ENCODE measurements at regions not wholly inside any gene's neighbourhood (a gene's known extent, or its start where the extent isn't known, plus 50 kb on each side); places are given as distances from the start of the nearest gene placed in this dataset.

DNA sequence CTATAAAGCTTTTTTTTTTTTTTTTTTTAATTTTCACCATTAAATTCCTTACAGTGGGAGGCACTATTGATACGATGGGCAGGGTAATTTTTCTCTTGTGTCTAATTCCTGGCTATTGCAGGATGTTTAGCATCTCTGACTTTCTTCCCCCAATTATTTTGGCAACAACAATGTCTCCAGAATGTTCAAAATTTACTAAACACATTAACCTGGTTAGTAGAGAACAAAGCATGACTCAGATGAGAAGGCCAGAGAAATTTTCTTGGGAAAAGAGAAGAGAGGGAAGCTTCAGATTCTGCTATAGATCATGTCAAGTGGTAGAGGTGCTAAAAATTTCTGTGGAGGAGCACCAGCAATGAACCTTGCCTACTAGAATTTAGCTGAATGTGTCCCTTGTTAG is 171.5 kb upstream of the PRICKLE1 start:
- Histone ChIP-seq H3K36me3 (ENCODE audit: control insufficient read depth in 1 of 2, insufficient read depth in 2 of 2, low read length in 2 of 2) (no peaks in the 10 kb centered on the region), H3K4me3 (ENCODE audit: low read depth, low read length) (no peak overlapping the region), H4K8ac (ENCODE audit: low read depth, low read length) (no peak overlapping the region), H2BK5ac (ENCODE audit: low read depth, low read length, poor library complexity) (no peak overlapping the region), H3K4me1 (ENCODE audit: control insufficient read depth in 1 of 2, insufficient read depth in 2 of 2, low read length in 2 of 2) (peaks cover 7 to 16% of the 10 kb centered on the region in 2 experiments), H2AK5ac (ENCODE audit: low read length) (no peak overlapping the region), H3K27me3 (ENCODE audit: insufficient read depth, low read length) (no peaks in the 10 kb centered on the region), H3K23ac (ENCODE audit: low read length) (no peak overlapping the region), H3K4me2 (ENCODE audit: low read length) (no peak overlapping the region), H2BK120ac (ENCODE audit: insufficient read depth, low read length, poor library complexity) (no peak overlapping the region), H3K9ac (ENCODE audit: low read length) (no peak overlapping the region), H3K14ac (ENCODE audit: low read length) (no peak overlapping the region), H4K12ac (ENCODE audit: low read depth, low read length) (no peak overlapping the region), H4K91ac (ENCODE audit: low read depth, low read length) (no peak overlapping the region), H2BK12ac (ENCODE audit: low read length) (no peak overlapping the region), H3K27ac (ENCODE audit: low read depth, low read length) (no peak overlapping the region), H3K79me1 (ENCODE audit: low read length) (peaks cover 12% of the 10 kb centered on the region), H3K9me3 (ENCODE audit: insufficient read depth, low read depth, low read length) (no peaks in the 10 kb centered on the region), H3K4ac (ENCODE audit: low read depth, low read length) (no peak overlapping the region), H2AFZ (ENCODE audit: insufficient read depth, low read length, poor library complexity) (no peak overlapping the region), H3K18ac (ENCODE audit: low read length) (no peak overlapping the region), H3K79me2 (ENCODE audit: control insufficient read depth, insufficient read depth, low read length, poor library complexity) (no peaks in the 10 kb centered on the region)
- no CpG with 5 or more reads among the region's 1 CpG for WGBS (ENCODE audit: extremely low coverage, insufficient coverage, insufficient read length)
- no peak for DNase-seq

DNA sequence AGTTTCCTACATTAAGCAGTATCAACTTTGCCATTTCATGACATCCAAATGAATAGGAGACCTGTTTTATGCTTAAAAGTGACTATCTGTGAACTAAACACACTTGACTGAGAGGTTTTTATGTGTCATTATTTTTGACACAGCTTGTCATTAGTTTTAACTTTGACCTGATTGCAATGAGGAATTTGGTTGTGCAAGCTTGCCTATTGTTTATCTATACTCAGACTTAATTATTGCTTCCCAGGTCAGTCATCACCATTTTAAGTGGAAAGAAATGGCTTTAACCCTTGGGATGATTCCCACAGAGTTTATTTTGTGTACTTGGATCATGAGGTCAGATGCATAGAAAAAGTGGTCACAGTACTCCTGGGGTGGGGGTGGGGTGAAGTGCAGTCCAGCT is 171.0 kb upstream of the PRICKLE1 start:
- no peak overlapping the region for H4K91ac ChIP-seq (ENCODE audit: low read depth, low read length)

DNA sequence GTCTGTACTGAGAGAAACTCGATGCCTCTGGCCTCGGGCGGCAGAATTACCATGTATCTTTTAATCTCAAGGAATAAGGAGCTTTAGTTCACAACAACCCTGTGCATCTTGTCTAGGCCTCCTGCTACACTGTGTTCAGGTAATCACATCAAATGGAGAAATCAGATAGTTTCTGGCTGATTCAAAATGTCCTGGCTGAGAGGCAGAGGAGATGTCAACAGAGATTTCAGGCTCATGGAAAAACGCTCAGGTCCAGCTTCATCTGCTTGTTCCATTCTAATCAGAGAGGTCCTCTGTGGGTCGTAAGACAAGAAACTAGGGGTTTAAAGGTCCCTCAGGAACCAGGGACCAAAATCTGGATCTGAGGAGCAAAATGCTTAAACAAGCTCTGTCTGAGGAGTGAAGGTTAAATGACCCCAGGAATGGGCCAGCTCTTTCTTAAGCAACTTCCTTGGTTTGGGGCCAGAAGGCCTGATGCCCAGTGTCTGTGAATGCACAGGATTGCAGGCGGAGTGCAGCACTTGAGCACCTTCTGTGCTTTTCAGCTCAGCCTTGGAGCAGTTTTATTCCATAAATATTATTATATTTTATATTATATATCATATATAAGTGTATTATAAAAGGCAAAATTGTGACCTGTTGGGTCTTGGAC is 170.2 kb upstream of the PRICKLE1 start:
- peaks cover 10 to 16% of the 10 kb centered on the region in 2 experiments for H3K4me1 ChIP-seq (ENCODE audit: control insufficient read depth in 1 of 2, insufficient read depth in 2 of 2, low read length in 2 of 2)
- H3K4me2 ChIP-seq (ENCODE audit: low read length): no peak overlapping the region
- DNase-seq: no peak
- no peak overlapping the region for H4K12ac ChIP-seq (ENCODE audit: low read depth, low read length)
- no peaks in the 10 kb centered on the region for H3K79me2 ChIP-seq (ENCODE audit: control insufficient read depth, insufficient read depth, low read length, poor library complexity)
- H2BK12ac ChIP-seq (ENCODE audit: low read length): peak overlapping the region; percentile 70
- H3K79me1 ChIP-seq (ENCODE audit: low read length): peaks cover 15% of the 10 kb centered on the region
- H3K14ac ChIP-seq (ENCODE audit: low read length): no peak overlapping the region
- H2AK5ac ChIP-seq (ENCODE audit: low read length): no peak overlapping the region
- H2BK5ac ChIP-seq (ENCODE audit: low read depth, low read length, poor library complexity): no peak overlapping the region
- no peak overlapping the region for H3K27ac ChIP-seq (ENCODE audit: low read depth, low read length)
- H2BK120ac ChIP-seq (ENCODE audit: insufficient read depth, low read length, poor library complexity): no peak overlapping the region
- no peaks in the 10 kb centered on the region for H3K9me3 ChIP-seq (ENCODE audit: insufficient read depth, low read depth, low read length)
- no peak overlapping the region for H3K4ac ChIP-seq (ENCODE audit: low read depth, low read length)
- H3K27me3 ChIP-seq (ENCODE audit: insufficient read depth, low read length): no peaks in the 10 kb centered on the region
- no CpG with 5 or more reads among the region's 6 CpGs for WGBS (ENCODE audit: extremely low coverage, insufficient coverage, insufficient read length)
- H4K8ac ChIP-seq (ENCODE audit: low read depth, low read length): no peak overlapping the region
- H3K36me3 ChIP-seq (ENCODE audit: control insufficient read depth in 1 of 2, insufficient read depth in 2 of 2, low read length in 2 of 2): no peaks in the 10 kb centered on the region
- no peak overlapping the region for H3K4me3 ChIP-seq (ENCODE audit: low read depth, low read length)
- H3K18ac ChIP-seq (ENCODE audit: low read length): no peak overlapping the region
- H3K23ac ChIP-seq (ENCODE audit: low read length): no peak overlapping the region
- no peak overlapping the region for H2AFZ ChIP-seq (ENCODE audit: insufficient read depth, low read length, poor library complexity)
- H4K91ac ChIP-seq (ENCODE audit: low read depth, low read length): no peak overlapping the region
- no peak overlapping the region for H3K9ac ChIP-seq (ENCODE audit: low read length)

More for the DNA sequence above, 171.0 kb upstream of the PRICKLE1 start:
- Histone ChIP-seq H2AFZ (ENCODE audit: insufficient read depth, low read length, poor library complexity) (no peak overlapping the region), H3K4me1 (ENCODE audit: control insufficient read depth in 1 of 2, insufficient read depth in 2 of 2, low read length in 2 of 2) (peaks cover 10 to 16% of the 10 kb centered on the region in 2 experiments), H3K27me3 (ENCODE audit: insufficient read depth, low read length) (no peaks in the 10 kb centered on the region), H3K14ac (ENCODE audit: low read length) (no peak overlapping the region), H3K4me2 (ENCODE audit: low read length) (no peak overlapping the region), H3K27ac (ENCODE audit: low read depth, low read length) (no peak overlapping the region), H3K79me1 (ENCODE audit: low read length) (peaks cover 15% of the 10 kb centered on the region), H3K18ac (ENCODE audit: low read length) (no peak overlapping the region), H2AK5ac (ENCODE audit: low read length) (no peak overlapping the region), H3K79me2 (ENCODE audit: control insufficient read depth, insufficient read depth, low read length, poor library complexity) (no peaks in the 10 kb centered on the region), H3K36me3 (ENCODE audit: control insufficient read depth in 1 of 2, insufficient read depth in 2 of 2, low read length in 2 of 2) (no peaks in the 10 kb centered on the region), H3K4me3 (ENCODE audit: low read depth, low read length) (no peak overlapping the region), H2BK120ac (ENCODE audit: insufficient read depth, low read length, poor library complexity) (no peak overlapping the region), H2BK12ac (ENCODE audit: low read length) (peak overlapping the region; percentile 47), H3K9me3 (ENCODE audit: insufficient read depth, low read depth, low read length) (no peaks in the 10 kb centered on the region), H4K8ac (ENCODE audit: low read depth, low read length) (no peak overlapping the region), H4K12ac (ENCODE audit: low read depth, low read length) (no peak overlapping the region), H3K9ac (ENCODE audit: low read length) (no peak overlapping the region), H3K4ac (ENCODE audit: low read depth, low read length) (no peak overlapping the region), H2BK5ac (ENCODE audit: low read depth, low read length, poor library complexity) (no peak overlapping the region), H3K23ac (ENCODE audit: low read length) (no peak overlapping the region)
- no peak for DNase-seq

DNA sequence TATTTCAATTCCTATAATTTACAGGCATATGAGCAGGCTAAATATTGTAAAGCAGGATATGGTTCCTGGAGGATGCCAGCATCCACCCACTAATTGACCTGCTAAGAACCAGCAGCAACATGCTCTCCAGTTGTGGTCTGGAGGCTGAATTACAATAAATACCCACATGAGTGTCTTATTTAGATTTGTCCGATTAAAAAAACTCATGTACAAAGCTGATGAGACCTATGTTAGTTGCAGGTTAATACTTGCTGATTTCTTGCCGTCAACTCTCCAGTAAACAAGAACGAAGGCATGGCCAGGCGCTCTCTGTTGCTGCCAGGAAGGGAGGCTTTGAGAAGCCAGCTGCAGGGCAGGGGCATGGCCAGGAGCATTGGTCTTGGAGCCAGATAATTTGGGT is 169.3 kb upstream of the PRICKLE1 start:
- Histone ChIP-seq H3K9ac (ENCODE audit: low read length) (no peak overlapping the region), H3K18ac (ENCODE audit: low read length) (no peak overlapping the region), H2BK12ac (ENCODE audit: low read length) (peak overlapping the region; percentile 34), H3K4me1 (ENCODE audit: control insufficient read depth in 1 of 2, insufficient read depth in 2 of 2, low read length in 2 of 2) (peaks cover 10 to 16% of the 10 kb centered on the region in 2 experiments), H4K12ac (ENCODE audit: low read depth, low read length) (no peak overlapping the region), H3K79me2 (ENCODE audit: control insufficient read depth, insufficient read depth, low read length, poor library complexity) (no peaks in the 10 kb centered on the region), H4K91ac (ENCODE audit: low read depth, low read length) (peak overlapping the region; percentile 55), H3K36me3 (ENCODE audit: control insufficient read depth in 1 of 2, insufficient read depth in 2 of 2, low read length in 2 of 2) (no peaks in the 10 kb centered on the region), H3K14ac (ENCODE audit: low read length) (no peak overlapping the region), H3K23ac (ENCODE audit: low read length) (no peak overlapping the region), H2AK5ac (ENCODE audit: low read length) (no peak overlapping the region), H3K79me1 (ENCODE audit: low read length) (peaks cover 15% of the 10 kb centered on the region), H2BK120ac (ENCODE audit: insufficient read depth, low read length, poor library complexity) (no peak overlapping the region), H3K4me2 (ENCODE audit: low read length) (no peak overlapping the region), H3K27ac (ENCODE audit: low read depth, low read length) (no peak overlapping the region), H3K27me3 (ENCODE audit: insufficient read depth, low read length) (no peaks in the 10 kb centered on the region), H2BK5ac (ENCODE audit: low read depth, low read length, poor library complexity) (no peak overlapping the region), H3K9me3 (ENCODE audit: insufficient read depth, low read depth, low read length) (no peaks in the 10 kb centered on the region), H3K4me3 (ENCODE audit: low read depth, low read length) (no peak overlapping the region), H2AFZ (ENCODE audit: insufficient read depth, low read length, poor library complexity) (no peak overlapping the region), H3K4ac (ENCODE audit: low read depth, low read length) (no peak overlapping the region), H4K8ac (ENCODE audit: low read depth, low read length) (no peak overlapping the region)
- DNase-seq: no peak
- no CpG with 5 or more reads among the region's 4 CpGs for WGBS (ENCODE audit: extremely low coverage, insufficient coverage, insufficient read length)

Data from trophoblast cell (in vitro differentiated cells and primary cell).